H1 (cell line): ENCODE measurements at regions not wholly inside any gene's neighbourhood (a gene's known extent, or its start where the extent isn't known, plus 50 kb on each side); places are given as distances from the start of the nearest gene placed in this dataset.

ENCODE experiments used
- CTCF ChIA-PET: fragments of 300-600 bp; sonication (Branson Sonifier 250); formaldehyde crosslinking; loops from one replicate; lab custom pipeline; 2021; ENCODE audit not compliant: partially characterized antibody; lab: Charles Lee
- POLR2A ChIA-PET: fragments of 300-600 bp; sonication (Branson Sonifier 250); formaldehyde crosslinking; loops from one replicate; lab custom pipeline; 2021; ENCODE audit warnings: inconsistent platforms; ENCODE audit not compliant: partially characterized antibody; lab: Charles Lee
- DNase-seq, 2 experiments: peaks; one replicate each; pipeline versions ENCODE4 v3.0.0 to v3.0.0-alpha.2; 2010 to 2022; ENCODE audit warnings: low spot score in 2 of 2, low read depth in 1 of 2, mixed read lengths in 1 of 2
- FAIRE-seq: peaks from 2 replicates; lab custom pipeline; 2011; peaks lifted over from hg19 to GRCh38; lab: Jason Lieb, UNC
- H2AFZ ChIP-seq: 2 replicates; pipeline ENCODE4 v1.8.1; 2012; ENCODE audit warnings: low read length, inconsistent platforms
- H2AK5ac ChIP-seq: 2 replicates; pipeline ENCODE4 v1.6.1; 2013; ENCODE audit warnings: low read depth, low read length
- H2BK120ac ChIP-seq: replicated peaks from 2 replicates; pipeline ENCODE3; 2013; ENCODE audit warnings: low read depth, low read length, inconsistent platforms
- H2BK12ac ChIP-seq: 2 replicates; pipeline ENCODE4 v1.6.1; 2013; ENCODE audit warnings: low read depth, low read length
- H2BK15ac ChIP-seq: 2 replicates; pipeline ENCODE4 v1.6.1; 2013; ENCODE audit warnings: low read length
- H2BK20ac ChIP-seq: 2 replicates; pipeline ENCODE4 v1.6.1; 2013; ENCODE audit warnings: low read length
- H2BK5ac ChIP-seq: 2 replicates; pipeline ENCODE4 v1.6.1; 2013; ENCODE audit warnings: low read depth, low read length
- H3K14ac ChIP-seq: 2 replicates; pipeline ENCODE4 v1.6.1; 2013; ENCODE audit warnings: inconsistent platforms; ENCODE audit not compliant: insufficient read length
- H3K18ac ChIP-seq: 2 replicates; pipeline ENCODE4 v1.6.1; 2013; ENCODE audit warnings: low read length; ENCODE audit errors: extremely low read depth
- H3K23ac ChIP-seq: 2 replicates; pipeline ENCODE4 v1.6.1; 2013; ENCODE audit warnings: inconsistent platforms; ENCODE audit not compliant: insufficient read length
- H3K23me2 ChIP-seq: 2 replicates; pipeline ENCODE4 v1.6.1; 2013; ENCODE audit warnings: low read depth, low read length
- H3K27ac ChIP-seq: 2 replicates; pipeline ENCODE4 v1.6.1; 2011; ENCODE audit warnings: low read depth, low read length, inconsistent platforms
- H3K27me3 ChIP-seq, 4 experiments: replicated peaks in 1 of 4; 1 replicate in 1 of 4; 2 replicates in 3 of 4; pipeline versions ENCODE4 v1.6.1 to v1.8.1; 2011 to 2013; ENCODE audit warnings: low read length in 3 of 4, mild to moderate bottlenecking in 3 of 4, inconsistent platforms in 2 of 4, mixed read lengths in 2 of 4, moderate library complexity in 1 of 4; ENCODE audit not compliant: control insufficient read depth in 3 of 4, insufficient read depth in 3 of 4; ENCODE audit errors: extremely low read depth in 1 of 4
- H3K36me3 ChIP-seq, 4 experiments: 2 replicates each; pipeline versions ENCODE4 v1.6.1 to v1.8.1; 2011 to 2013; ENCODE audit warnings: mild to moderate bottlenecking in 4 of 4, low read length in 3 of 4, moderate library complexity in 2 of 4, control low read depth in 1 of 4, inconsistent platforms in 1 of 4; ENCODE audit not compliant: insufficient read depth in 4 of 4, control insufficient read depth in 2 of 4
- H3K4ac ChIP-seq: replicated peaks from 2 replicates; pipeline ENCODE3; 2013; ENCODE audit warnings: low read length, low read depth, mixed read lengths, inconsistent platforms; ENCODE audit not compliant: insufficient read length
- H3K4me1 ChIP-seq, 4 experiments: replicated peaks in 1 of 4; 1 replicate in 1 of 4; 2 replicates in 3 of 4; pipeline versions ENCODE4 v1.6.1 to v1.8.1; 2011 to 2013; ENCODE audit warnings: low read length in 3 of 4, inconsistent platforms in 2 of 4, mixed read lengths in 1 of 4; ENCODE audit not compliant: insufficient read depth in 4 of 4, control insufficient read depth in 3 of 4
- H3K4me2 ChIP-seq, 2 experiments: 2 replicates each; pipeline versions ENCODE4 v1.6.1 to v1.8.1; 2011 to 2013; ENCODE audit warnings: low read depth in 2 of 2, low read length in 2 of 2, control low read depth in 1 of 2, inconsistent platforms in 1 of 2, mild to moderate bottlenecking in 1 of 2; ENCODE audit not compliant: insufficient read depth in 1 of 2
- H3K4me3 ChIP-seq, 4 experiments: fragments of 200-600, 300-600 bp in 1 of 4; sonication (generic), shearing (Covaris generic), sonication (Bioruptor Twin) in 1 of 4; 2 replicates each; pipeline versions ENCODE4 v1.5.1 to v1.8.1; 2011 to 2016; ENCODE audit warnings: low read length in 4 of 4, low read depth in 3 of 4, control low read depth in 2 of 4, inconsistent platforms in 2 of 4, mild to moderate bottlenecking in 2 of 4, mixed read lengths in 1 of 4, moderate library complexity in 1 of 4; ENCODE audit not compliant: insufficient read depth in 2 of 4; ENCODE audit errors: extremely low read depth in 1 of 4
- H3K56ac ChIP-seq: replicated peaks from 2 replicates; pipeline ENCODE3; 2013; ENCODE audit warnings: low read depth, mild to moderate bottlenecking, mixed read lengths, low read length, inconsistent platforms; ENCODE audit not compliant: insufficient read length
- H3K79me1 ChIP-seq: 2 replicates; pipeline ENCODE4 v1.6.1; 2013; ENCODE audit warnings: low read depth, low read length, control low read depth
- H3K79me2 ChIP-seq, 2 experiments: 2 replicates each; pipeline versions ENCODE4 v1.6.1 to v1.8.1; 2012 to 2013; ENCODE audit warnings: low read length in 2 of 2, mild to moderate bottlenecking in 2 of 2, inconsistent platforms in 1 of 2; ENCODE audit not compliant: insufficient read depth in 2 of 2, control insufficient read depth in 1 of 2
- H3K9ac ChIP-seq, 4 experiments: replicated peaks in 1 of 4; 1 replicate in 1 of 4; 2 replicates in 3 of 4; pipeline versions ENCODE4 v1.6.1 to v1.8.1; 2011 to 2013; ENCODE audit warnings: low read depth in 3 of 4, low read length in 3 of 4, control low read depth in 2 of 4, mild to moderate bottlenecking in 2 of 4, moderate library complexity in 2 of 4, inconsistent platforms in 1 of 4; ENCODE audit errors: extremely low read depth in 1 of 4
- H3K9me3 ChIP-seq, 2 experiments: 2 replicates each; pipeline versions ENCODE4 v1.6.1 to v1.8.1; 2012 to 2013; ENCODE audit warnings: mild to moderate bottlenecking in 2 of 2, moderate library complexity in 2 of 2, control low read depth in 1 of 2, inconsistent platforms in 1 of 2, low read depth in 1 of 2, low read length in 1 of 2, mixed read lengths in 1 of 2; ENCODE audit not compliant: insufficient read depth in 2 of 2
- H4K20me1 ChIP-seq, 2 experiments: replicated peaks in 1 of 2; 2 replicates each; pipeline versions ENCODE3 to v1.8.1; 2011 to 2013; ENCODE audit warnings: inconsistent platforms in 2 of 2, low read length in 2 of 2, mild to moderate bottlenecking in 1 of 2; ENCODE audit not compliant: insufficient read depth in 2 of 2, control insufficient read depth in 1 of 2
- H4K5ac ChIP-seq: 2 replicates; pipeline ENCODE4 v1.6.1; 2013; ENCODE audit warnings: low read length, low read depth, mixed read lengths, inconsistent platforms; ENCODE audit not compliant: insufficient read length
- H4K8ac ChIP-seq: 2 replicates; pipeline ENCODE4 v1.8.0; 2013; ENCODE audit warnings: mild to moderate bottlenecking, moderate library complexity, low read length, inconsistent platforms; ENCODE audit not compliant: insufficient read depth; ENCODE audit errors: extremely low read depth
- H4K91ac ChIP-seq: replicated peaks from 2 replicates; pipeline ENCODE3; 2013; ENCODE audit warnings: low read length, mixed read lengths, inconsistent platforms; ENCODE audit not compliant: insufficient read length
- FOSL1 ChIP-seq: IDR thresholded peaks from 2 replicates; pipeline ENCODE4 v1.6.1; 2011; ENCODE audit warnings: mild to moderate bottlenecking, low read depth, low read length, moderate library complexity; ENCODE audit not compliant: insufficient read depth
- WGBS, 2 experiments: shearing (Covaris generic) in 1 of 2; methylation state at CpG; one replicate each; pipeline versions ENCODE4 v1.1.6 to v1.1.7; 2013 to 2015; ENCODE audit warnings: low lambda C conversion rate in 2 of 2, mixed read lengths in 2 of 2, inconsistent platforms in 1 of 2, low coverage in 1 of 2, missing lambda C conversion rate in 1 of 2; ENCODE audit not compliant: insufficient replicate concordance in 2 of 2, insufficient coverage in 1 of 2, insufficient read length in 1 of 2; ENCODE audit errors: extremely low coverage in 1 of 2, missing lambda C conversion rate in 1 of 2; 5-methylcytosine and 5-hydroxymethylcytosine counted together

DNA sequence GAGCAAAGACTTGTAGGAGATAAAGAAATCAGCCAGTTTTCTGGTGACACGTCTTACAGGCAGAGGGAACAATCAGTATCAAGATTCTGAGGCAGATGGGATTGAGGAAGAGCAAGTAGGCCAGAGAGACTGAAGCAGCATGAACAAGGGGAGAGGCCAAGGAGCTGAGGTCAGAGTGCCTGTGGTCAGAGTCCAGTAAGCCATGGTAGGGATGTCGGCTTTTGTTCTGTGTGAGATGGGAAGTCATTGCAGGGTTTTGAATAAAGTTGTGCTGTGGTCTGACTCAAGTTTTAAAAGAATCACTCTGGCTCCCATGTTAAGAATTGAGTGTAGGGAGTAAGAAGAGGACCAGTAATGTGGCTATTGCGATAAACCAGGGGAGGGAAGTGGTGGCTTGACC, 85.9 kb upstream of the IVNS1ABP start:
- 86% methylated on average over 3 of the region's 3 CpGs; no CpG with 5 or more reads in 1 of the 2 experiments for WGBS, 2 experiments
- Histone ChIP-seq H4K5ac (no peak overlapping the region), H3K9ac (no peak overlapping the region), H2AFZ (peak overlapping the region; percentile 76; the same call in 1 of the 2 replicates), H3K36me3 (no peaks in the 10 kb centered on the region), H3K27me3 (no peaks in the 10 kb centered on the region), H3K23me2 (no peaks in the 10 kb centered on the region; the same call in 1 of the 2 replicates), H3K4ac (no peak overlapping the region), H3K56ac (no peak overlapping the region), H2BK5ac (0 out of 2 replicates have a peak overlapping the region, but pooled peaks have one; percentile 13), H2BK20ac (peak overlapping the region; percentile 69; the same call in 1 of the 2 replicates), H3K4me1 (peaks cover 2 to 10% (median 3%) of the 10 kb centered on the region in 4 experiments; a peak in 6 of 7 replicates), H2BK120ac (no peak overlapping the region), H4K91ac (no peak overlapping the region), H4K8ac (no peak overlapping the region), H3K27ac (no peak overlapping the region), H2AK5ac (no peak overlapping the region)
- DNase-seq: no peak
- TF ChIP-seq FOSL1: no peak
- TF ChIP-seq, all 59 proteins: peak for 0
- ChIA-PET POLR2A (no interaction called here), CTCF (interaction anchor here (1.0 kb wide), 1 partner anchor 13 kb away, joined by 4 read pairs; no protein-coding TSS in a partner anchor)
- FAIRE-seq: no peak
- no peak overlapping the region for H2BK15ac ChIP-seq
- H3K79me2 ChIP-seq: no peaks in the 10 kb centered on the region
- H3K23ac ChIP-seq: no peak overlapping the region
- H3K79me1 ChIP-seq: no peaks in the 10 kb centered on the region
- no peak overlapping the region for H3K18ac ChIP-seq
- no peak overlapping the region for H3K4me2 ChIP-seq
- H3K4me3 ChIP-seq: no peak overlapping the region
- H2BK12ac ChIP-seq: peak overlapping the region; percentile 51; the same call in 1 of the 2 replicates
- no peak overlapping the region for H3K14ac ChIP-seq
- no peaks in the 10 kb centered on the region for H4K20me1 ChIP-seq
- peaks cover 0 to 3% of the 10 kb centered on the region in 2 experiments; a peak in 1 of 4 replicates for H3K9me3 ChIP-seq
